ENCODE measurements at regions not wholly inside any gene's neighbourhood (a gene's known extent, or its start where the extent isn't known, plus 50 kb on each side); places are given as distances from the start of the nearest gene placed in this dataset.

DNA sequence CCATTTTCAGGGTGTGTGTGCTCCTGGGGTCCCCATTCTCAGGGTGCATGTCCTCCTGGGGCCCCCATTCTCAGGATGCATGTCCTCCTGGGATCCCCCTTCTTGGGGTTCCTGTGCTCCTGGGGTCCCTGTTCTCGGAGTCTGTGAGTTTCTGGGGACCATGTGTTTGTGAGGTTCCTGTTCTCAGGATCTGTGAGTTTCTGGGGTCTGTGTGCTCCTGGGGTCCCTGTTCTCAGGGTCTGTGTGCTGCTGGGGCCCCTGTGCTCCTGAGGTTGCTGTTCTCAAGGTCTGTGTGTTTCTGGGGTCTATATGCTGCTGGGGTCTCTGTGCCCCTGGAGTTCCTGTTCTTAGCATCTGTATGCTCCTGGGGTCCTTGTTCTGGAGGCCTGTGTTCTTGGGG, 425.5 kb downstream of the GLRX3 start:
- H3K9me2 ChIP-seq (ENCODE audit: insufficient read depth): no peaks in the 10 kb centered on the region
- no peak overlapping the region for H3K4me3 Mint-ChIP-seq
- no peaks in the 10 kb centered on the region; the same call in 1 of the 2 replicates for H3K36me3 ChIP-seq (ENCODE audit: insufficient read depth)
- no peaks in the 10 kb centered on the region for H3F3A ChIP-seq (replicated peaks; ENCODE audit: low read depth)
- no peak overlapping the region for H2AFZ ChIP-seq
- no peaks in the 10 kb centered on the region for H3K27me3 ChIP-seq (ENCODE audit: insufficient read depth)
- peaks cover 7% of the 10 kb centered on the region for H3K27me3 Mint-ChIP-seq (ENCODE audit: insufficient read depth, low read depth, poor library complexity)
- H3K4me1 ChIP-seq (ENCODE audit: insufficient read depth): no peaks in the 10 kb centered on the region
- no peak overlapping the region for H3K27ac Mint-ChIP-seq
- peaks cover 60% of the 10 kb centered on the region for H3K36me3 Mint-ChIP-seq (ENCODE audit: low read depth)
- H3K4me3 ChIP-seq: no peak overlapping the region
- no peaks in the 10 kb centered on the region for H3K4me1 Mint-ChIP-seq
- no peaks in the 10 kb centered on the region for H3K79me2 ChIP-seq (replicated peaks; ENCODE audit: insufficient read depth)
- DNase-seq (ENCODE audit: low spot score) (no peak), ATAC-seq (no peak)
- H4K20me1 ChIP-seq (replicated peaks; ENCODE audit: insufficient read depth): no peaks in the 10 kb centered on the region
- H3K4me2 ChIP-seq: no peak overlapping the region
- TF ChIP-seq EZH2 (IDR thresholded peaks at IDR 0.05; ENCODE audit: low read depth, unreplicated experiment) (no peak), STAT1 (IDR thresholded peaks at IDR 0.05; ENCODE audit: unreplicated experiment) (no peak), ZNF114 (CRISPR knock-in tag; IDR thresholded peaks at IDR 0.05) (no peak), ETS1 (IDR thresholded peaks at IDR 0.05) (no peak), JUNB (IDR thresholded peaks at IDR 0.05; ENCODE audit: unreplicated experiment) (no peak), NANOG (IDR thresholded peaks at IDR 0.05; ENCODE audit: borderline replicate concordance) (no peak), ZNF331 (CRISPR knock-in tag; IDR thresholded peaks at IDR 0.05; ENCODE audit: low read depth) (no peak), POLR2AphosphoS5 (IDR thresholded peaks at IDR 0.05; ENCODE audit: low read depth) (no peak), CREB1 (CRISPR knock-in tag; IDR thresholded peaks at IDR 0.05; ENCODE audit: low read depth) (no peak), EZH2phosphoT487 (IDR thresholded peaks at IDR 0.05; ENCODE audit: unreplicated experiment) (no peak)
- TF ChIP-seq, protein P1, sequence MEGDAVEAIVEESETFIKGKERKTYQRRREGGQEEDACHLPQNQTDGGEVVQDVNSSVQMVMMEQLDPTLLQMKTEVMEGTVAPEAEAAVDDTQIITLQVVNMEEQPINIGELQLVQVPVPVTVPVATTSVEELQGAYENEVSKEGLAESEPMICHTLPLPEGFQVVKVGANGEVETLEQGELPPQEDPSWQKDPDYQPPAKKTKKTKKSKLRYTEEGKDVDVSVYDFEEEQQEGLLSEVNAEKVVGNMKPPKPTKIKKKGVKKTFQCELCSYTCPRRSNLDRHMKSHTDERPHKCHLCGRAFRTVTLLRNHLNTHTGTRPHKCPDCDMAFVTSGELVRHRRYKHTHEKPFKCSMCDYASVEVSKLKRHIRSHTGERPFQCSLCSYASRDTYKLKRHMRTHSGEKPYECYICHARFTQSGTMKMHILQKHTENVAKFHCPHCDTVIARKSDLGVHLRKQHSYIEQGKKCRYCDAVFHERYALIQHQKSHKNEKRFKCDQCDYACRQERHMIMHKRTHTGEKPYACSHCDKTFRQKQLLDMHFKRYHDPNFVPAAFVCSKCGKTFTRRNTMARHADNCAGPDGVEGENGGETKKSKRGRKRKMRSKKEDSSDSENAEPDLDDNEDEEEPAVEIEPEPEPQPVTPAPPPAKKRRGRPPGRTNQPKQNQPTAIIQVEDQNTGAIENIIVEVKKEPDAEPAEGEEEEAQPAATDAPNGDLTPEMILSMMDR (conservative IDR thresholded peaks at IDR 0.05; ENCODE audit: low read depth in 2 of 2): no peak
- TF ChIP-seq, protein P2, sequence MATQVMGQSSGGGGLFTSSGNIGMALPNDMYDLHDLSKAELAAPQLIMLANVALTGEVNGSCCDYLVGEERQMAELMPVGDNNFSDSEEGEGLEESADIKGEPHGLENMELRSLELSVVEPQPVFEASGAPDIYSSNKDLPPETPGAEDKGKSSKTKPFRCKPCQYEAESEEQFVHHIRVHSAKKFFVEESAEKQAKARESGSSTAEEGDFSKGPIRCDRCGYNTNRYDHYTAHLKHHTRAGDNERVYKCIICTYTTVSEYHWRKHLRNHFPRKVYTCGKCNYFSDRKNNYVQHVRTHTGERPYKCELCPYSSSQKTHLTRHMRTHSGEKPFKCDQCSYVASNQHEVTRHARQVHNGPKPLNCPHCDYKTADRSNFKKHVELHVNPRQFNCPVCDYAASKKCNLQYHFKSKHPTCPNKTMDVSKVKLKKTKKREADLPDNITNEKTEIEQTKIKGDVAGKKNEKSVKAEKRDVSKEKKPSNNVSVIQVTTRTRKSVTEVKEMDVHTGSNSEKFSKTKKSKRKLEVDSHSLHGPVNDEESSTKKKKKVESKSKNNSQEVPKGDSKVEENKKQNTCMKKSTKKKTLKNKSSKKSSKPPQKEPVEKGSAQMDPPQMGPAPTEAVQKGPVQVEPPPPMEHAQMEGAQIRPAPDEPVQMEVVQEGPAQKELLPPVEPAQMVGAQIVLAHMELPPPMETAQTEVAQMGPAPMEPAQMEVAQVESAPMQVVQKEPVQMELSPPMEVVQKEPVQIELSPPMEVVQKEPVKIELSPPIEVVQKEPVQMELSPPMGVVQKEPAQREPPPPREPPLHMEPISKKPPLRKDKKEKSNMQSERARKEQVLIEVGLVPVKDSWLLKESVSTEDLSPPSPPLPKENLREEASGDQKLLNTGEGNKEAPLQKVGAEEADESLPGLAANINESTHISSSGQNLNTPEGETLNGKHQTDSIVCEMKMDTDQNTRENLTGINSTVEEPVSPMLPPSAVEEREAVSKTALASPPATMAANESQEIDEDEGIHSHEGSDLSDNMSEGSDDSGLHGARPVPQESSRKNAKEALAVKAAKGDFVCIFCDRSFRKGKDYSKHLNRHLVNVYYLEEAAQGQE (IDR thresholded peaks at IDR 0.05; ENCODE audit: unreplicated experiment): no peak
- TF ChIP-seq, protein P3, sequence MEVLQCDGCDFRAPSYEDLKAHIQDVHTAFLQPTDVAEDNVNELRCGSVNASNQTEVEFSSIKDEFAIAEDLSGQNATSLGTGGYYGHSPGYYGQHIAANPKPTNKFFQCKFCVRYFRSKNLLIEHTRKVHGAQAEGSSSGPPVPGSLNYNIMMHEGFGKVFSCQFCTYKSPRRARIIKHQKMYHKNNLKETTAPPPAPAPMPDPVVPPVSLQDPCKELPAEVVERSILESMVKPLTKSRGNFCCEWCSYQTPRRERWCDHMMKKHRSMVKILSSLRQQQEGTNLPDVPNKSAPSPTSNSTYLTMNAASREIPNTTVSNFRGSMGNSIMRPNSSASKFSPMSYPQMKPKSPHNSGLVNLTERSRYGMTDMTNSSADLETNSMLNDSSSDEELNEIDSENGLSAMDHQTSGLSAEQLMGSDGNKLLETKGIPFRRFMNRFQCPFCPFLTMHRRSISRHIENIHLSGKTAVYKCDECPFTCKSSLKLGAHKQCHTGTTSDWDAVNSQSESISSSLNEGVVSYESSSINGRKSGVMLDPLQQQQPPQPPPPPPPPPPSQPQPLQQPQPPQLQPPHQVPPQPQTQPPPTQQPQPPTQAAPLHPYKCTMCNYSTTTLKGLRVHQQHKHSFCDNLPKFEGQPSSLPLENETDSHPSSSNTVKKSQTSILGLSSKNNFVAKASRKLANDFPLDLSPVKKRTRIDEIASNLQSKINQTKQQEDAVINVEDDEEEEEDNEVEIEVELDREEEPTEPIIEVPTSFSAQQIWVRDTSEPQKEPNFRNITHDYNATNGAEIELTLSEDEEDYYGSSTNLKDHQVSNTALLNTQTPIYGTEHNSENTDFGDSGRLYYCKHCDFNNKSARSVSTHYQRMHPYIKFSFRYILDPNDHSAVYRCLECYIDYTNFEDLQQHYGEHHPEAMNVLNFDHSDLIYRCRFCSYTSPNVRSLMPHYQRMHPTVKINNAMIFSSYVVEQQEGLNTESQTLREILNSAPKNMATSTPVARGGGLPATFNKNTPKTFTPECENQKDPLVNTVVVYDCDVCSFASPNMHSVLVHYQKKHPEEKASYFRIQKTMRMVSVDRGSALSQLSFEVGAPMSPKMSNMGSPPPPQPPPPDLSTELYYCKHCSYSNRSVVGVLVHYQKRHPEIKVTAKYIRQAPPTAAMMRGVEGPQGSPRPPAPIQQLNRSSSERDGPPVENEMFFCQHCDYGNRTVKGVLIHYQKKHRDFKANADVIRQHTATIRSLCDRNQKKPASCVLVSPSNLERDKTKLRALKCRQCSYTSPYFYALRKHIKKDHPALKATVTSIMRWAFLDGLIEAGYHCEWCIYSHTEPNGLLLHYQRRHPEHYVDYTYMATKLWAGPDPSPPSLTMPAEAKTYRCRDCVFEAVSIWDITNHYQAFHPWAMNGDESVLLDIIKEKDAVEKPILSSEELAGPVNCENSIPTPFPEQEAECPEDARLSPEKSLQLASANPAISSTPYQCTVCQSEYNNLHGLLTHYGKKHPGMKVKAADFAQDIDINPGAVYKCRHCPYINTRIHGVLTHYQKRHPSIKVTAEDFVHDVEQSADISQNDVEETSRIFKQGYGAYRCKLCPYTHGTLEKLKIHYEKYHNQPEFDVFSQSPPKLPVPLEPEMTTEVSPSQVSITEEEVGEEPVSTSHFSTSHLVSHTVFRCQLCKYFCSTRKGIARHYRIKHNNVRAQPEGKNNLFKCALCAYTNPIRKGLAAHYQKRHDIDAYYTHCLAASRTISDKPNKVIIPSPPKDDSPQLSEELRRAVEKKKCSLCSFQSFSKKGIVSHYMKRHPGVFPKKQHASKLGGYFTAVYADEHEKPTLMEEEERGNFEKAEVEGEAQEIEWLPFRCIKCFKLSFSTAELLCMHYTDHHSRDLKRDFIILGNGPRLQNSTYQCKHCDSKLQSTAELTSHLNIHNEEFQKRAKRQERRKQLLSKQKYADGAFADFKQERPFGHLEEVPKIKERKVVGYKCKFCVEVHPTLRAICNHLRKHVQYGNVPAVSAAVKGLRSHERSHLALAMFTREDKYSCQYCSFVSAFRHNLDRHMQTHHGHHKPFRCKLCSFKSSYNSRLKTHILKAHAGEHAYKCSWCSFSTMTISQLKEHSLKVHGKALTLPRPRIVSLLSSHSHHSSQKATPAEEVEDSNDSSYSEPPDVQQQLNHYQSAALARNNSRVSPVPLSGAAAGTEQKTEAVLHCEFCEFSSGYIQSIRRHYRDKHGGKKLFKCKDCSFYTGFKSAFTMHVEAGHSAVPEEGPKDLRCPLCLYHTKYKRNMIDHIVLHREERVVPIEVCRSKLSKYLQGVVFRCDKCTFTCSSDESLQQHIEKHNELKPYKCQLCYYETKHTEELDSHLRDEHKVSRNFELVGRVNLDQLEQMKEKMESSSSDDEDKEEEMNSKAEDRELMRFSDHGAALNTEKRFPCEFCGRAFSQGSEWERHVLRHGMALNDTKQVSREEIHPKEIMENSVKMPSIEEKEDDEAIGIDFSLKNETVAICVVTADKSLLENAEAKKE (CRISPR knock-in tag; IDR thresholded peaks at IDR 0.05): no peak
- H3K9me3 Mint-ChIP-seq: peaks cover 97% of the 10 kb centered on the region
- no peak overlapping the region for H3K27ac ChIP-seq (ENCODE audit: low read depth)

Data from GM23338 (cell line).